ENCODE measurements at regions not wholly inside any gene's neighbourhood (a gene's known extent, or its start where the extent isn't known, plus 50 kb on each side); places are given as distances from the start of the nearest gene placed in this dataset.

DNA sequence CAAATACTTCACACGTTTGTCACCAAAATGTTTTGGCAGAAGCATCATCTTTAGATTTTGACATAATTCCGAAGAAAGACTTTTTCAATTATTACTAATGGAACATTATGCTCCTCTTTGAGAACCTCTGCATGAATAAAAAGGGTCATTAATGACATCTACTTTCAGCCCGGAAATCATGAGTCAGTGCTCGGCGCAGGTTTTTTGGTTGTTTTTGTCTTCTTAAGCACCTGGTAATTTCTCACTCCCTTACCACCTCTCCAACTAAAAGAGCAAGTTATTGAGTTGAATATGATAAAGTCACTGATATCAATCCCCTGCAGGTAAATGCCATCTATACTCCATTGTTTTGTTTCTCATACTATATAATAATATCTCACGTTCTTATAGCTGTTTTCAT lies 113.0 kb upstream of the PBX1 start (continued):
- no peak for TF ChIP-seq LARP7 (IDR thresholded peaks at IDR 0.05)
- no peak for TF ChIP-seq ZNF75A (CRISPR knock-in tag; IDR thresholded peaks at IDR 0.05)
- TF ChIP-seq RBFOX2 (IDR thresholded peaks at IDR 0.05; ENCODE audit: low read depth, low read length): no peak
- TF ChIP-seq LCOR (CRISPR knock-in tag; IDR thresholded peaks at IDR 0.05): no peak
- TF ChIP-seq SMARCE1 (IDR thresholded peaks at IDR 0.05): no peak
- TF ChIP-seq PURB (CRISPR knock-in tag; IDR thresholded peaks at IDR 0.05; ENCODE audit: low read depth): no peak
- no peak for TF ChIP-seq GABPB2 (CRISPR knock-in tag; conservative IDR thresholded peaks at IDR 0.05)

DNA sequence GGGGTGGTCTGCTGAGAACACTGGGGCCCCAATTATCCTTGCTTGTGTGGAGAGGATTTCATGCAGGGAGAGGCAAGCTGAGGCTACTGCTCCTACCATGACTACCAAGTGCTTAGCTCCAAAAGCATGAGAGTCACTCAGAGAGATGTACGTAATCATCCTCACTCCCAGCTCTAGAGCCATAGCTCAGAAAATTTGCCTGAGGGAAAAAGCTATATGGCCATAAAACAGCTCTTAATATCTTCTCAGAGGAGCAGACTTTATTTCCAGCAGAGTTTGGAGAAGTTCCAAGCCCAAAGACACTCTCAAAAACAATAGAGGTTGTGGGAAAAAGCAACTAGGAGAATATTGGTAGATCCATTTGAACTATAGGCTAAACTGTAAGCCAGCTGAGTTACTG lies 106.4 kb upstream of the PBX1 start:
- H2AFZ ChIP-seq (ENCODE audit: low read depth, low read length): no peak overlapping the region
- no peaks in the 10 kb centered on the region for H3K36me3 ChIP-seq (ENCODE audit: control insufficient read depth, insufficient read depth, low read length)
- FAIRE-seq: no peak
- H3K9ac ChIP-seq (ENCODE audit: insufficient read depth in 1 of 2, low read depth in 2 of 2, low read length in 2 of 2): no peak overlapping the region
- intact Hi-C loops (cut with micrococcal nuclease): no loop called here
- H3K27me3 ChIP-seq (ENCODE audit: control insufficient read depth in 2 of 2, insufficient read depth in 2 of 2, low read length in 2 of 2): no peaks in the 10 kb centered on the region
- H3K4me1 ChIP-seq (replicated peaks in 1 of 2; ENCODE audit: control insufficient read depth in 2 of 2, insufficient read depth in 2 of 2, low read length in 2 of 2): no peaks in the 10 kb centered on the region
- no peak for DNase-seq (ENCODE audit: extremely low read depth in 1 of 4, low spot score in 3 of 4)
- no peak overlapping the region for H3K4me3 ChIP-seq
- ChIA-PET CTCF (ENCODE audit: low intra/inter-chr PET ratio) (no interaction called here), POLR2A (no interaction called here)
- ATAC-seq: no peak
- no peak overlapping the region for H3K4me2 ChIP-seq (ENCODE audit: insufficient read depth, low read length)
- no peak overlapping the region for H3K27ac ChIP-seq (ENCODE audit: extremely low read depth, low read depth, low read length)
- no peaks in the 10 kb centered on the region for H3K9me1 ChIP-seq (ENCODE audit: control insufficient read depth, insufficient read depth, low read length)
- in situ Hi-C loops (cut with MboI): no loop called here
- no TSS peak for BruUV-seq (replicated peaks)
- WGBS (ENCODE audit: insufficient coverage, low coverage, missing lambda C conversion rate): 0% methylated on average over 1 of the region's 1 CpG
- H3K79me2 ChIP-seq (ENCODE audit: control insufficient read depth, insufficient read depth, low read length): no peaks in the 10 kb centered on the region
- no peaks in the 10 kb centered on the region for H4K20me1 ChIP-seq (replicated peaks; ENCODE audit: control insufficient read depth, insufficient read depth, low read length)
- H3K9me3 ChIP-seq (replicated peaks; ENCODE audit: control insufficient read depth, insufficient read depth, low read depth, low read length): no peaks in the 10 kb centered on the region
- TF ChIP-seq, protein P1, sequence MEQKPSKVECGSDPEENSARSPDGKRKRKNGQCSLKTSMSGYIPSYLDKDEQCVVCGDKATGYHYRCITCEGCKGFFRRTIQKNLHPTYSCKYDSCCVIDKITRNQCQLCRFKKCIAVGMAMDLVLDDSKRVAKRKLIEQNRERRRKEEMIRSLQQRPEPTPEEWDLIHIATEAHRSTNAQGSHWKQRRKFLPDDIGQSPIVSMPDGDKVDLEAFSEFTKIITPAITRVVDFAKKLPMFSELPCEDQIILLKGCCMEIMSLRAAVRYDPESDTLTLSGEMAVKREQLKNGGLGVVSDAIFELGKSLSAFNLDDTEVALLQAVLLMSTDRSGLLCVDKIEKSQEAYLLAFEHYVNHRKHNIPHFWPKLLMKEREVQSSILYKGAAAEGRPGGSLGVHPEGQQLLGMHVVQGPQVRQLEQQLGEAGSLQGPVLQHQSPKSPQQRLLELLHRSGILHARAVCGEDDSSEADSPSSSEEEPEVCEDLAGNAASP (IDR thresholded peaks at IDR 0.05): no peak
- TF ChIP-seq ZNF431 (CRISPR knock-in tag; IDR thresholded peaks at IDR 0.05) (no peak), ZNF583 (CRISPR knock-in tag; IDR thresholded peaks at IDR 0.05) (no peak), ZNF354B (CRISPR knock-in tag; IDR thresholded peaks at IDR 0.05) (no peak), TRIM28 (IDR thresholded peaks at IDR 0.05) (no peak), ZNF212 (CRISPR knock-in tag; IDR thresholded peaks at IDR 0.05) (no peak), CREM (IDR thresholded peaks at IDR 0.05; ENCODE audit: low read depth) (no peak), CHCHD3 (CRISPR knock-in tag; IDR thresholded peaks at IDR 0.05) (no peak), TBP (optimal IDR thresholded peaks at IDR 0.05; ENCODE audit: low read depth, low read length) (no peak), RFX1 (IDR thresholded peaks at IDR 0.05) (no peak)
- TF ChIP-seq, protein P2, sequence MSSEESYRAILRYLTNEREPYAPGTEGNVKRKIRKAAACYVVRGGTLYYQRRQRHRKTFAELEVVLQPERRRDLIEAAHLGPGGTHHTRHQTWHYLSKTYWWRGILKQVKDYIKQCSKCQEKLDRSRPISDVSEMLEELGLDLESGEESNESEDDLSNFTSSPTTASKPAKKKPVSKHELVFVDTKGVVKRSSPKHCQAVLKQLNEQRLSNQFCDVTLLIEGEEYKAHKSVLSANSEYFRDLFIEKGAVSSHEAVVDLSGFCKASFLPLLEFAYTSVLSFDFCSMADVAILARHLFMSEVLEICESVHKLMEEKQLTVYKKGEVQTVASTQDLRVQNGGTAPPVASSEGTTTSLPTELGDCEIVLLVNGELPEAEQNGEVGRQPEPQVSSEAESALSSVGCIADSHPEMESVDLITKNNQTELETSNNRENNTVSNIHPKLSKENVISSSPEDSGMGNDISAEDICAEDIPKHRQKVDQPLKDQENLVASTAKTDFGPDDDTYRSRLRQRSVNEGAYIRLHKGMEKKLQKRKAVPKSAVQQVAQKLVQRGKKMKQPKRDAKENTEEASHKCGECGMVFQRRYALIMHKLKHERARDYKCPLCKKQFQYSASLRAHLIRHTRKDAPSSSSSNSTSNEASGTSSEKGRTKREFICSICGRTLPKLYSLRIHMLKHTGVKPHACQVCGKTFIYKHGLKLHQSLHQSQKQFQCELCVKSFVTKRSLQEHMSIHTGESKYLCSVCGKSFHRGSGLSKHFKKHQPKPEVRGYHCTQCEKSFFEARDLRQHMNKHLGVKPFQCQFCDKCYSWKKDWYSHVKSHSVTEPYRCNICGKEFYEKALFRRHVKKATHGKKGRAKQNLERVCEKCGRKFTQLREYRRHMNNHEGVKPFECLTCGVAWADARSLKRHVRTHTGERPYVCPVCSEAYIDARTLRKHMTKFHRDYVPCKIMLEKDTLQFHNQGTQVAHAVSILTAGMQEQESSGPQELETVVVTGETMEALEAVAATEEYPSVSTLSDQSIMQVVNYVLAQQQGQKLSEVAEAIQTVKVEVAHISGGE (CRISPR knock-in tag; IDR thresholded peaks at IDR 0.05): no peak
- TF ChIP-seq, protein P3, sequence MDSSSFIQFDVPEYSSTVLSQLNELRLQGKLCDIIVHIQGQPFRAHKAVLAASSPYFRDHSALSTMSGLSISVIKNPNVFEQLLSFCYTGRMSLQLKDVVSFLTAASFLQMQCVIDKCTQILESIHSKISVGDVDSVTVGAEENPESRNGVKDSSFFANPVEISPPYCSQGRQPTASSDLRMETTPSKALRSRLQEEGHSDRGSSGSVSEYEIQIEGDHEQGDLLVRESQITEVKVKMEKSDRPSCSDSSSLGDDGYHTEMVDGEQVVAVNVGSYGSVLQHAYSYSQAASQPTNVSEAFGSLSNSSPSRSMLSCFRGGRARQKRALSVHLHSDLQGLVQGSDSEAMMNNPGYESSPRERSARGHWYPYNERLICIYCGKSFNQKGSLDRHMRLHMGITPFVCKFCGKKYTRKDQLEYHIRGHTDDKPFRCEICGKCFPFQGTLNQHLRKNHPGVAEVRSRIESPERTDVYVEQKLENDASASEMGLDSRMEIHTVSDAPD (CRISPR knock-in tag; IDR thresholded peaks at IDR 0.05): no peak

Data from K562 (cell line).